Right cardiac atrium (tissue), 5 donors: ENCODE measurements at regions not wholly inside any gene's neighbourhood (a gene's known extent, or its start where the extent isn't known, plus 50 kb on each side); places are given as distances from the start of the nearest gene placed in this dataset.

Source experiments
- ATAC-seq, 2 donors: fragments of 200-7000 bp; cut with Tn5 transposase; one replicate each; pipeline versions ENCODE4 v1.8.0 to v1.9.1; 2020; ENCODE audit warnings: moderate library complexity in 2 of 2, mild to moderate bottlenecking in 1 of 2
- DNase-seq, 3 donors: peaks; one replicate each; pipeline ENCODE4 v3.0.0-alpha.2; 2020
- H3K27ac ChIP-seq: one replicate; pipeline ENCODE4 v1.5.1; 2013; ENCODE audit warnings: mild to moderate bottlenecking, low read length, control low read depth, moderate library complexity
- H3K27me3 ChIP-seq: one replicate; pipeline ENCODE4 v1.6.1; 2013; ENCODE audit not compliant: control insufficient read depth, insufficient read depth
- H3K4me1 ChIP-seq: one replicate; pipeline ENCODE4 v1.6.1; 2013; ENCODE audit warnings: low read length; ENCODE audit not compliant: control insufficient read depth, insufficient read depth
- H3K4me3 ChIP-seq: one replicate; pipeline ENCODE4 v1.5.1; 2013; ENCODE audit warnings: low read length, control low read depth
- H3K9me3 ChIP-seq: one replicate; pipeline ENCODE4 v1.6.1; 2013; ENCODE audit warnings: low read length; ENCODE audit not compliant: control insufficient read depth
- WGBS: extraction: QIAGEN DNeasy Blood & Tissue Kit; methylation state at CpG from one replicate; pipeline ENCODE4 v1.1.7; 2013; 5-methylcytosine and 5-hydroxymethylcytosine counted together
- intact Hi-C, 4 donors: fragments of 100-400 bp; cut with DNase I; formaldehyde crosslinking; loops; one replicate each; pipeline versions ENCODE4 v1.11.0 to v1.14.0; 2022 to 2023
- donor health status: healthy with polysubstance abuse.
- donor health status: DM: no; HTN: yes; CAD: no.
- donor health status: DM: no; HTN: no; CAD: no.
- donor health status: DM: no; HTN: yes; CAD: no; lungs with severe emphysema.
- donor health status: DM: yes; HTN: yes; CAD: no.

DNA sequence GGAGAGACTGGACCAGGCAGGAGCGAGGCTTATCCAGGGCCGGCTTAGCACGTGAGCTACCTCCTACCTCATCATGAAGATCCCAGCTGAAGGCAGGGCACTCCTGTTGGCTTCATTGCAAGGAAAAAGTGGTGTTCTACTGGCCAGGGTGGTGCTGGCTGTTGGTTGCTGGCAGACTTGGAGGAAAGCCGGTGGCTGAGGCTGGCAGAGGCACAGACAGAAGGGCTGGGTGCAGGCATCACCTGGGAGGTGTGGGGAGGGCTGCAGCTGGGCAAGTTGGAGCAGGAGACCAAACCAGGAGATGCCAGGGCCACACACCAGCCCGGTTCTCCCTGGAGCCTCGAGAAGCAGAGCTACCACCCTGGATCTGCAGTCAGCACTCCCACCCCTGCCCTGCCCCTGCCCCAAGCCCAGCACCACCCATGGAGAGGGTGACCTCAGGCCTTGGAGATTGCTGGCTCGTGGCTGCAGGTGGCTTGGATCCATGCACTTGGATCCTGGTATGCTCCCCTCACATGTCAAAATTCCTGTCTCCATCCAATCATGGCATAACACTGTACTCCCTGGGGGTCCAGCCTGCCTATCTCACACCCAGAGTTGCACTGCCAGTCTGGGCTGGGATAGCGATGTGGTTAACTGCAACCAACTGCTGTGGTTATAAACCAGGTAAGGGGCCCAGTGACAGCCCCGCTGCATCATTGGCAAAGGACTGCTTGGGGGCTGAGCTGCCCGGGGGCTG is 49.7 kb downstream of the GLI2 start:
- WGBS: 78% methylated on average over 10 of the region's 10 CpGs

DNA sequence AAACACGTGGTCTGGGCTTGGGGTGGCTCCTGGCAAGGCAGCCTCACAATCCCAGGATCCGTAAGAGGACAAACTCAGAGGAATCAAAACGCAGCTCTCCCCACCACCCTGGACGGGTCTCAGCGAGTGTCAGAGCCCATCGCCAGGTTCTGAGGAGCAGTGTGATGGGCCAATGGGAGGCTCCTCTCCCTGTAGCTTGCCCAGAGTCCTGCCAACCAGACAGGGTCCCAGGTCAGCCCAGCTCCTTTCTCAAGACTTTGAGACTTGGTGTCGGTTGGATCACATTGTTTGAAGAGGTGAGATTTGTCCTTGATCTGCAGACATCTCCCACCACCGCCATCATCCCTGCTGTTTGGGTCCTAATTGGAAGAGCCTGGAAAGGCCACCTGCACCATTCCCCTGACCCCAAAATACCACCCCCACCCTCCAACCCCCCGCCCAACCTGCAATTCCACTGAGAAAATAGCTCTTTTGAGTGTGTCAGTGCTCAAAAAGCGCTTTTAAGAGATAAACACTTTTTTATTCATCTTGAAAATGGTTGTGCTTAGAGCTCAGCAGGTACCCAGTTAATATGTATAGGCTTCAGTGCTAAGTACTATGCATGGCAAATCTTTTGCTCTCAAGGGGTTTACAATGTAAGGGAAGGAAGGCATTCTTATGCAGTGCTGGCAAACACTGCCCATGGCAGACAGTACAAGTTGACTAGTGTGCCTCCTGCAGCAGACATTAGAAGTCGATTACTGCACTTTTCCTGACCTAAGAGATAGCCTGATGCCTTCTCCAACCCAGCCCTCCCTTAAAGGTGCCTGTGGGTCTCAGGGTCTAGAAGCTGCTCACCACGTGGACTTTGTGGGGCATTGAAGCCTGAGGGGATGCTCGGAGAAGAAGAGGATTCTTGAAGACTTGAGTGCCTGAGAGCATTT is 50.6 kb downstream of the GLI2 start:
- Histone ChIP-seq H3K4me3 (no peak overlapping the region), H3K9me3 (no peaks in the 10 kb centered on the region), H3K27ac (no peak overlapping the region), H3K4me1 (peaks cover 8% of the 10 kb centered on the region), H3K27me3 (no peaks in the 10 kb centered on the region)
- WGBS: 85% methylated on average over 13 of the region's 13 CpGs
- intact Hi-C loops: no loop called here
- ATAC-seq: no peak
- DNase-seq: no peak

More for the DNA sequence above, 49.7 kb downstream of the GLI2 start:
- DNase-seq (no peak), ATAC-seq (no peak)
- Histone ChIP-seq H3K4me1 (peaks cover 8% of the 10 kb centered on the region), H3K9me3 (no peaks in the 10 kb centered on the region), H3K27me3 (no peaks in the 10 kb centered on the region), H3K27ac (no peak overlapping the region), H3K4me3 (no peak overlapping the region)
- intact Hi-C loops: no loop called here

- Histone ChIP-seq H3K4me3 (no peak overlapping the region), H3K4me1 (peaks cover 8% of the 10 kb centered on the region), H3K9me3 (no peaks in the 10 kb centered on the region), H3K27ac (no peak overlapping the region), H3K27me3 (no peaks in the 10 kb centered on the region)
- intact Hi-C loops: no loop called here
- ATAC-seq (peak; percentile 23 to 49), DNase-seq (peak in 1 of 3 donors; percentile 74)
- WGBS: 67% methylated on average over 15 of the region's 15 CpGs
These were observed 51.6 kb downstream of the GLI2 start for GRCh38 chr2:120787111-120787821.

DNA sequence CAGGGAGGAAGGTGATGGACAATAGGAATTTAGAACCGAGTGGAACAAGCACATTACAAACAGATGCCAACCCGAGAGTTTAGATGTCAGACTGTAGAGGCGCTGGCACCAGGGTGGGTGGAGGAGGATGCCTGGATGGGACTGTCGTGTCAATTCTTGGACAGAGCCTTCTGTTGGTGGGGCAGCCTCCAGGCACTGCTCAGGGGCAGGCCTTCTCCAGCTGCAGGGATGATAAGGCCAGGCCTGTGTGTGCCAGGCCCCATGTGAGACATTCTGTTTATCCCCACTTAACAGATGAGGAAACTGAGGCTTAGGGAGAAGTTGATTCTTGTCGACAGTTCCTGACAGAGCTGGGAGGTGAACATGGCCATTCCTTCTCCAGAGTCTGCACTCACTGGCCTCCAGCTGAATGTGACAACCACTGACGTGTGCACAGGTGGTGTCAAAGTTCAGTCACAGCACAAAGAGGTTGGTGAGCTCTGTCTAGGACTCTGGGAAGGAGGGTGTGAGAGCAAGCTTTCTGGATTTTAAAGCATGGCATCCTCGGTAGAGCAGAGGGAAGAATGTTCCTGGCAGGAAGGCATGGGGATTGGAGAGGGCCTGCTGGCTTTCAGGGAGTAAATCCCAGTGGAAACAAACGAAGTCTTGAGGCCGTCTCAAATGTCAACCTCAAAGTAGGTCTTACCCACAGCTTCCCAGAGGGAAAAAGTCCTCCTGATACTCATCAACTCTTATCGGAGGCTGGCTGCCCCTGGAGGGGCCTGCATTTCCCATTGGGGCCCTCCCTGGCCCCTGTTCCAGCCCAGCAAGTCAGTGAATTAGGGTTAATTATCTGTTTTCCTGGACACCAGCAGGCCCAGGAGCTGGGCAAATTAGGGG is 52.4 kb downstream of the GLI2 start:
- Histone ChIP-seq H3K4me1 (peaks cover 4% of the 10 kb centered on the region), H3K27ac (no peak overlapping the region), H3K9me3 (no peaks in the 10 kb centered on the region), H3K27me3 (no peaks in the 10 kb centered on the region), H3K4me3 (no peak overlapping the region)
- intact Hi-C loops: no loop called here
- DNase-seq: no peak
- ATAC-seq: no peak
- 49% methylated on average over 10 of the region's 10 CpGs for WGBS

DNA sequence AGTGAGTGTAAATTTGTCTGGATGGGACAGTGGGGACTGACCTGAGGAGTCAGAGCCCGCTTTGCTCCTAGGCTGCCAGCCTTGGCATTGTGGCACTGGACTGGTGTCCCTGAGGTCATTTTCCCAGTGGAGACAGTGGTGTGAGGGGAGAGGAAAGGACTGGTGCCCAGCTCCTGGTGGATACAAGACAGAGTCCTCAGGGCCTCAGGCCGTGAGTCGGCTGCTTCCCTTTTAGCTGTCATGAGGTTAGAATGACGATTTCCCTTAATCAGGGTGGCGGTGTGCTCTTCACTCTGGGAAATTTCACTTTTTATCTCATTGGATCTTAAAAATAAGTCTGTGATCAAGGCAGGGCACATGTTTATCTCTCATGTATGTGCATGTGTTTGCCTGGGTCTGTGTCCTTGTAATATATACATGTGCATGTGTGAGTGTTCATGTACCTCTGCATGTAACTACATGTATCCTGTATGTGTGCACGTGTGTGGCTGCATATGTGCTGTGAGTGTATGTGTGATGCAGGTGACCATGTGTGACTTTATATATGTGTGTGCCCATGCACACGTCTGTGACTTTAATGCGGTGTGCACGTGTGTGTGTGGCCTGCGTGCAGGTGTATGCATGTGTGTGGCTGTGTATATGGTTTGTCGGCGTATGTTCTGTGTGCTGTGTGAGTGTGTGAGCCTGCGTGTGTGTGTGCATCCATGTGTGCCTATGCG is 55.7 kb downstream of the GLI2 start:
- ATAC-seq: no peak
- no peak for DNase-seq
- no peak overlapping the region for H3K4me3 ChIP-seq
- H3K27ac ChIP-seq: no peak overlapping the region
- no peaks in the 10 kb centered on the region for H3K27me3 ChIP-seq
- H3K9me3 ChIP-seq: no peaks in the 10 kb centered on the region
- H3K4me1 ChIP-seq: no peaks in the 10 kb centered on the region
- intact Hi-C loops: no loop called here
- 85% methylated on average over 14 of the region's 14 CpGs for WGBS

DNA sequence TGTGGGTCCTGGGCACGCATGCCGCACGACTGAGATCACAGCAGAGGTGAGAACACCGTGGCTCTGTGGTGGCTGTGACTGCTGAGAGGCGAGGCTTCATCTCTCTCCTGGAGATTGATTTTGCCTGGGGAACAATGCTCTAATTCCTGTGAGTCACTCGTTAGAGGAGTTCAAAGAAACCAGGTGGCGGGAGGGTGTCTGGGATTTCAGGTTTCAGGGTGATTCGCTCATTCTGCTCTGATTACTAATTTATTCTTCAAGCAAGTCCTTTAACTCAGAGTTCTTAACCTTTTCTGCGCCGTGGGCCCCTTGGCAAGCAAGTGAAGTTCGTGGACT is 56.3 kb downstream of the GLI2 start:
- intact Hi-C loops: no loop called here
- Histone ChIP-seq H3K27me3 (no peaks in the 10 kb centered on the region), H3K27ac (no peak overlapping the region), H3K4me1 (no peaks in the 10 kb centered on the region), H3K4me3 (no peak overlapping the region), H3K9me3 (no peaks in the 10 kb centered on the region)
- no peak for DNase-seq
- no peak for ATAC-seq
- WGBS: 81% methylated on average over 11 of the region's 11 CpGs

DNA sequence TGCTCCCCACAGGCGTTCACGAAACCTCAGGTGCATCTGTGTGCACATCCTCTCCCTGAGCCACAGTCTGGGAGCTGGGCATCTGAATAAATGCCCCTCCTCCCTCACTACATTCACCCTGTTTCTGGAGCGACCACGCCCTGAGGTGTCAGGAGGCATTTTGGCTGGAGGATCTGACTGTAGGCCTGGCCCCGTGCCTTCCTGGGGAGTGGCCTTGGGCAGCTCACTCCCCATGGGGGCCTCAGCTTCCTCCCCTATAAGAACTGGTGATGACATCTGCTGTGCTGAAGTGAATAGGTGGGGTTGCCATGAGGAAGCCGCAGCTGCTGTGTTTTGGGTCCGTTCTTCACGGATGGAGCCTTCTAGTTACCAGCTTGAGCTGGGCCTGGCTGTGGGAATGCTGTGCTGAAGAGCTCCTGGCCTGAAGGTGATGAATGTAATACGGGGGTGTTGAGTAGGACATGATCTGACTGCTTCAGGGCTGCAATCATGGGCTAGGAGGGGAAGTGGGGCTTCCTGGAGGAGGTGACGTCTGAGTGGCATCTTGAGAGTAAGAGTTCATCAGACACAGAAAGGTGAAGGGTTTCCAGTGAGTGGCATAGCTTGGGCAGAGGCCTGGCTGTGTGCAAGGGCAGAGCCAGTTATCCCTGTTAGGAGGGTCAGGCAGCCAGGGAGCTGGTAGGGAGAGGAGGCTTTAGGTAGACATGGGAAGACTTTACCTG is 58.2 kb downstream of the GLI2 start:
- peak in 1 of 2 donors; percentile 26 for ATAC-seq
- 75% methylated on average over 10 of the region's 10 CpGs for WGBS
- intact Hi-C loops: no loop called here

DNA sequence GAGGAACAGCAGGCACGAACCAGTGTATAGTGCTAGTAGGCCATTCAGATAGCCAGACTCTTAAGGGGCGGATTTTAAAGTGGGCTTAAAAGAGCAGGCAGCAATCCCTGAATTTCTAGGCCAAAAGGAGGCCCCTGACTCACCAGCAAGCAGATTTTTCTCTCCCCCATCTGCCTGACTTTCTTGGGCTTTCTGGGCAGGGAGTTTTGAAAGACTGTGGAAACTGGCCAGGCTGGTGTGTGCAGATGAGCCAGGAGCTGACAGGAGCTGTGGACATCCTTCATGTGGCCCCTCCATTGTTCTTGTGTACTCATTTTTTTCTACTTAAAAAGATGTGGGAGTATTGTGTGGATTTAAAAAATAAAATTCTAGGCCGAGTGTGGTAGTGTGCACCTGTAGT is 59.0 kb downstream of the GLI2 start:
- ATAC-seq: no peak
- Histone ChIP-seq H3K27ac (no peak overlapping the region), H3K4me1 (no peaks in the 10 kb centered on the region), H3K9me3 (no peaks in the 10 kb centered on the region), H3K4me3 (no peak overlapping the region), H3K27me3 (no peaks in the 10 kb centered on the region)
- intact Hi-C loops: no loop called here
- WGBS: 73% methylated on average over 3 of the region's 3 CpGs
- no peak for DNase-seq

More for the DNA sequence above, 58.2 kb downstream of the GLI2 start:
- H3K4me3 ChIP-seq: no peak overlapping the region
- peak in 2 of 3 donors; percentile 38 to 67 for DNase-seq
- H3K4me1 ChIP-seq: no peaks in the 10 kb centered on the region
- no peaks in the 10 kb centered on the region for H3K27me3 ChIP-seq
- no peak overlapping the region for H3K27ac ChIP-seq
- H3K9me3 ChIP-seq: no peaks in the 10 kb centered on the region

DNA sequence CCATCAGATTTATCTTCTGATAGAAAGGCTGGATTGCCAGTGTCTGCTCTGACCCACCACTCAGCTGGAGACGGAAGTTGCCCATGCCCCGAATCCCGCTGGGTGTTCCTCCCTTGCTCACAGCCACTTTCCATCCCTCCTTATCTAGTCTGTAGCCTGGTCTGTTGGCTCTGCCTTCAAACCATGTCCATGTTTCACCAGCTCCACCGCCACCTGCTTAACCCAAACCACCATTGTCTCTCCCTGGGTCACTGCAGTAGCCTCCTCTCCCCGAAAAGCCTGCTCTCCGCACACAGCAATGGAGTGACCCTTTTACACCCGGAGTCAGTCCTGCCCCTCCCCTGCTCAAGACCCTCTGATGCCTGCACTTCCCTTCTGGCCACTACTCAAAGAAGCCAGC is 60.4 kb downstream of the GLI2 start:
- Histone ChIP-seq H3K4me3 (no peak overlapping the region), H3K27me3 (no peaks in the 10 kb centered on the region), H3K4me1 (no peaks in the 10 kb centered on the region), H3K27ac (no peak overlapping the region), H3K9me3 (no peaks in the 10 kb centered on the region)
- ATAC-seq (no peak), DNase-seq (no peak)
- 88% methylated on average over 7 of the region's 7 CpGs for WGBS
- intact Hi-C loops: no loop called here
